CD14-positive monocyte (primary cell): ENCODE measurements at regions not wholly inside any gene's neighbourhood (a gene's known extent, or its start where the extent isn't known, plus 50 kb on each side); places are given as distances from the start of the nearest gene placed in this dataset.

ENCODE experiments used
- DNase-seq, 3 donors: peaks; one replicate each; pipeline ENCODE4 v3.0.0-alpha.2; 2011 to 2022
- H2AFZ ChIP-seq: 2 replicates; pipeline ENCODE4 v1.6.0; 2012; ENCODE audit warnings: mild to moderate bottlenecking, low read depth, low read length, inconsistent platforms; ENCODE audit not compliant: insufficient read depth, poor library complexity, severe bottlenecking
- H3K27ac ChIP-seq, 2 donors: 1 replicate in 1 of 2; 2 replicates in 1 of 2; pipeline ENCODE4 v1.5.1; 2012 to 2013; ENCODE audit warnings: low read length in 2 of 2, control low read depth in 1 of 2, inconsistent platforms in 1 of 2, low read depth in 1 of 2, mild to moderate bottlenecking in 1 of 2
- H3K27me3 ChIP-seq, 2 donors: one replicate each; pipeline versions ENCODE4 v1.6.0 to v1.6.1; 2011 to 2013; ENCODE audit warnings: low read length in 2 of 2; ENCODE audit not compliant: control insufficient read depth in 2 of 2, insufficient read depth in 2 of 2
- H3K36me3 ChIP-seq, 2 donors: replicated peaks in 1 of 2; 1 replicate in 1 of 2; 2 replicates in 1 of 2; pipeline versions ENCODE4 v1.5.1 to v1.6.1; 2012 to 2013; ENCODE audit warnings: low read length in 2 of 2, control low read depth in 1 of 2, inconsistent platforms in 1 of 2, mild to moderate bottlenecking in 1 of 2; ENCODE audit not compliant: insufficient read depth in 2 of 2, control insufficient read depth in 1 of 2
- H3K4me1 ChIP-seq, 2 donors: 1 replicate in 1 of 2; 2 replicates in 1 of 2; pipeline versions ENCODE4 v1.5.1 to v1.6.1; 2012 to 2013; ENCODE audit warnings: low read length in 2 of 2, control low read depth in 1 of 2, inconsistent platforms in 1 of 2, mild to moderate bottlenecking in 1 of 2, moderate library complexity in 1 of 2; ENCODE audit not compliant: insufficient read depth in 2 of 2, control insufficient read depth in 1 of 2
- H3K4me2 ChIP-seq: replicated peaks from 2 replicates; pipeline ENCODE3; 2012; ENCODE audit warnings: low read length, moderate library complexity, mild to moderate bottlenecking; ENCODE audit not compliant: poor library complexity, severe bottlenecking; ENCODE audit errors: extremely low read depth
- H3K4me3 ChIP-seq, 3 experiments: fragments of 200-600 bp in 1 of 3; sonication (generic) in 1 of 3; replicated peaks in 1 of 3; 1 replicate in 2 of 3; 2 replicates in 1 of 3; pipeline ENCODE4 v1.5.1; 2011 to 2013; ENCODE audit warnings: low read length in 3 of 3, mild to moderate bottlenecking in 3 of 3, control low read depth in 2 of 3, low read depth in 2 of 3, inconsistent platforms in 1 of 3, moderate library complexity in 1 of 3
- H3K79me2 ChIP-seq: 2 replicates; pipeline ENCODE4 v1.6.0; 2012; ENCODE audit warnings: mild to moderate bottlenecking, control low read depth, inconsistent platforms, low read length, moderate library complexity; ENCODE audit not compliant: insufficient read depth
- H3K9ac ChIP-seq: 2 replicates; pipeline ENCODE4 v1.6.0; 2017; ENCODE audit warnings: low read length, mild to moderate bottlenecking; ENCODE audit not compliant: insufficient read depth, poor library complexity, severe bottlenecking
- H3K9me3 ChIP-seq, 2 donors: replicated peaks in 1 of 2; 1 replicate in 1 of 2; 2 replicates in 1 of 2; pipeline versions ENCODE4 v1.5.1 to v1.6.1; 2012 to 2013; ENCODE audit warnings: low read length in 2 of 2, control low read depth in 1 of 2; ENCODE audit not compliant: control insufficient read depth in 1 of 2, insufficient read depth in 1 of 2
- H4K20me1 ChIP-seq: 2 replicates; pipeline ENCODE4 v1.6.0; 2012; ENCODE audit warnings: mild to moderate bottlenecking, low read length, control low read depth, moderate library complexity; ENCODE audit not compliant: insufficient read depth
- H3K27ac Mint-ChIP-seq, 7 donors: one replicate each; pipeline ENCODE4 v1.8.0; 2020; ENCODE audit warnings: mild to moderate bottlenecking in 7 of 7, mixed read lengths in 7 of 7, moderate library complexity in 6 of 7, inconsistent platforms in 2 of 7
- H3K27me3 Mint-ChIP-seq, 3 donors: one replicate each; pipeline ENCODE4 v1.8.0; 2021 to 2022; ENCODE audit warnings: low read depth in 3 of 3, mild to moderate bottlenecking in 3 of 3, mixed read lengths in 3 of 3, moderate library complexity in 3 of 3, inconsistent platforms in 1 of 3
- H3K36me3 Mint-ChIP-seq, 2 donors: one replicate each; pipeline ENCODE4 v1.8.0; 2020; ENCODE audit warnings: mixed read lengths in 2 of 2, inconsistent platforms in 1 of 2, mild to moderate bottlenecking in 1 of 2
- H3K4me1 Mint-ChIP-seq: one replicate; pipeline ENCODE4 v1.8.0; 2020; ENCODE audit warnings: mild to moderate bottlenecking, mixed read lengths
- H3K4me3 Mint-ChIP-seq, 2 donors: one replicate each; pipeline ENCODE4 v1.8.0; 2020; ENCODE audit warnings: mild to moderate bottlenecking in 2 of 2, mixed read lengths in 2 of 2, moderate library complexity in 1 of 2
- H3K9me3 Mint-ChIP-seq, 7 donors: one replicate each; pipeline ENCODE4 v1.8.0; 2020 to 2022; ENCODE audit warnings: mixed read lengths in 7 of 7, mild to moderate bottlenecking in 6 of 7, moderate library complexity in 6 of 7, inconsistent platforms in 2 of 7
- CTCF ChIP-seq: fragments of 200-600 bp; IDR thresholded peaks from one replicate; pipeline ENCODE4 v1.8.0; 2022; ENCODE audit warnings: antibody characterized with exemption, mild to moderate bottlenecking
- WGBS: methylation state at CpG from one replicate; pipeline ENCODE4 v1.1.5; 2013; ENCODE audit warnings: missing lambda C conversion rate; ENCODE audit not compliant: insufficient coverage; 5-methylcytosine and 5-hydroxymethylcytosine counted together
- intact Hi-C, 2 donors: fragments of 100-400 bp; cut with micrococcal nuclease; formaldehyde crosslinking; loops; one replicate each; pipeline versions ENCODE4 v1.15.0 to v1.15.1; 2023

GRCh38 chr3:34362910-34363309, 564.5 kb downstream of the PDCD6IP start:
- Histone ChIP-seq H3K4me3 (no peak overlapping the region), H3K27me3 (no peaks in the 10 kb centered on the region), H3K27ac (peak overlapping the region in 1 of 2 donors; percentile 72), H3K4me1 (peaks cover 30 to 36% of the 10 kb centered on the region in 2 donors), H3K9ac (no peak overlapping the region), H3K79me2 (no peaks in the 10 kb centered on the region), H4K20me1 (no peaks in the 10 kb centered on the region), H3K4me2 (no peak overlapping the region), H3K9me3 (no peaks in the 10 kb centered on the region), H3K36me3 (no peaks in the 10 kb centered on the region), H2AFZ (no peak overlapping the region)
- H3K27me3 Mint-ChIP-seq, result peaks cover 0 to 4% (median 0%) of the 10 kb centered on the region in 3 donors
- H3K9me3 Mint-ChIP-seq, result peaks cover 0 to 4% (median 0%) of the 10 kb centered on the region in 7 donors
- no peak for TF ChIP-seq CTCF
- WGBS, result no CpG with 5 or more reads among the region's 5 CpGs
- no peaks in the 10 kb centered on the region for H3K36me3 Mint-ChIP-seq
- intact Hi-C loops, result loop anchor here in 1 of 2 donors (5.0 kb wide), 1 partner anchor 96 kb away; no protein-coding TSS in a partner anchor
- H3K27ac Mint-ChIP-seq, result peak overlapping the region in 3 of 7 donors; percentile 66 to 80 (median 74)
- H3K4me3 Mint-ChIP-seq, result no peak overlapping the region
- DNase-seq, result no peak
- H3K4me1 Mint-ChIP-seq, result peaks cover 44% of the 10 kb centered on the region

- TF ChIP-seq CTCF, result no peak
- no peaks in the 10 kb centered on the region for H3K36me3 Mint-ChIP-seq
- H2AFZ ChIP-seq, result no peak overlapping the region
- H4K20me1 ChIP-seq, result no peaks in the 10 kb centered on the region
- no peak overlapping the region for H3K4me3 ChIP-seq
- H3K27ac ChIP-seq, result peak overlapping the region in 1 of 2 donors; percentile 63
- H3K4me3 Mint-ChIP-seq, result no peak overlapping the region
- no peak overlapping the region for H3K9ac ChIP-seq
- H3K9me3 Mint-ChIP-seq, result peaks cover 0 to 4% (median 0%) of the 10 kb centered on the region in 7 donors
- H3K36me3 ChIP-seq, result no peaks in the 10 kb centered on the region
- peaks cover 30 to 36% of the 10 kb centered on the region in 2 donors for H3K4me1 ChIP-seq
- H3K27me3 Mint-ChIP-seq, result peaks cover 0 to 2% (median 0%) of the 10 kb centered on the region in 3 donors
- peaks cover 44% of the 10 kb centered on the region for H3K4me1 Mint-ChIP-seq
- H3K27ac Mint-ChIP-seq, result peak overlapping the region in 4 of 7 donors; percentile 38 to 63 (median 62)
- H3K27me3 ChIP-seq, result no peaks in the 10 kb centered on the region
- intact Hi-C loops, result loop anchor here in 1 of 2 donors (5.0 kb wide), 1 partner anchor 97 kb away; no protein-coding TSS in a partner anchor
- H3K9me3 ChIP-seq, result no peaks in the 10 kb centered on the region
- no peak for DNase-seq
- H3K79me2 ChIP-seq, result no peaks in the 10 kb centered on the region
- no peak overlapping the region for H3K4me2 ChIP-seq
Measured at GRCh38 chr3:34363881-34364280, 565.5 kb downstream of the PDCD6IP start.
